GM19324 (cell line): ENCODE measurements at regions not wholly inside any gene's neighbourhood (a gene's known extent, or its start where the extent isn't known, plus 50 kb on each side); places are given as distances from the start of the nearest gene placed in this dataset.

Experiments
- ATAC-seq: cut with Tn5 transposase; IDR thresholded peaks from one replicate; pipeline ENCODE4 v1.9.1; 2021; ENCODE audit warnings: mild to moderate bottlenecking, moderate library complexity; ENCODE audit not compliant: unreplicated experiment, low FRiP score

- ATAC-seq, result peak; percentile 74
These were observed 353.7 kb downstream of the SLCO4C1 start for GRCh38 chr5:101942321-101942882.

DNA sequence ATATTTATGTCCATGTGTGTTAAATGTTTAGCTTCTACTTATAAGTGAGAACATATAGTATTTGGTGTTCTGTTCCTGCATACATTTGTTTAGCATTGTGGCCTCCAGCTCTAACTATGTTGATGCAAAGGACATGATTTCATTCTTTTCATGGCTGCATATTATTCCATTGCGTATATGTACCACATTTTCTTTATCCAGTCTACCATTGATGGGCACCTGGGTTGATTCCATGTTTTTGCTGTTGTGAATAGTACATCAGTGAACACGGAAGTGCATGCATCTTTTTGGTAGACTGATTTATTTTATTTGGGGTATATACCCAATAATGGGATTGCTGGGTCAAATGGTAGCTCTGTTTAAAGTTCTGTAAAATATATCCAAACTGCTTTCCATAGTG is 359.0 kb downstream of the SLCO4C1 start:
- ATAC-seq, result no peak

GRCh38 chr5:101935086-101935485 is 361.0 kb downstream of the SLCO4C1 start:
- no peak for ATAC-seq

GRCh38 chr5:101932599-101932998 is 363.5 kb downstream of the SLCO4C1 start:
- ATAC-seq, result no peak

- no peak for ATAC-seq
These were observed 366.5 kb downstream of the SLCO4C1 start for GRCh38 chr5:101929628-101930027.

DNA sequence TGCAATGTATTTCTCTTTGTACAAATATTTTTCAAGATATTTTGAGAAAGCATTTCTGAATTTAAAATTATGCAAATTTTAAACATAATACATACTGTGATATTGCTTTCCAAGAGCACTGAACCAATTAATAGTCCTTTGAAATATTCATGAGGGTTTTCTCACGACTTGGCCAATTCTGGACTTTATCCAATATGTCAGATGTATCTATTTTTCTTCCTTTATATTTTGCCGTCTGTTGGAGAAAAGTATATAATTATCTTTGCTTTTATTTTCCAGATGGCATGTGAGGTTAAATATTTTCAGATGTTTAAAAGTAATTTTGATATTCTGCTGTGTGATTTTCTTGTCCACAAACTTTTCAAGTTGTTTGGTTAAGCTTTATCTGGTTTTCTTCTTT is 378.9 kb downstream of the SLCO4C1 start:
- ATAC-seq, result no peak

GRCh38 chr5:101915554-101915953 is 380.5 kb downstream of the SLCO4C1 start:
- ATAC-seq, result no peak

DNA sequence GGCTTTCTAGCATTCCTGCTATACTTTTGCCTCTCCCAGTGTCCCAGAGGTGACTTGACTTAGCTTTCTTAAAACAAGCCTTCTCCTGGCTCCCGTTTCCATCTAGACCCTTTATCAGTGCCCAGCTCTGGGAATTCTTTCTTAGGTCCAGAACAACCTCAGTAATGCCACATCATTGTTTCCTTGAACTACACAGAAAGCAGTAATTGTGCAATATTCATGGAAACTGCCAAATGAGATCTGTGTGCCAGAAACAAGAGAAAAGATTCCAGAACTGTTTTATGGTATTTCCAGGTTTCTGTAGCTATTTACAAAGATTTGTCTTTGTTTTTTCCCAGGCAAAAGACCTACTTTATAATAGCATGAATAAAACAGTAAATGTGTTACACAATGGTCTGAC is 391.3 kb downstream of the SLCO4C1 start:
- no peak for ATAC-seq

DNA sequence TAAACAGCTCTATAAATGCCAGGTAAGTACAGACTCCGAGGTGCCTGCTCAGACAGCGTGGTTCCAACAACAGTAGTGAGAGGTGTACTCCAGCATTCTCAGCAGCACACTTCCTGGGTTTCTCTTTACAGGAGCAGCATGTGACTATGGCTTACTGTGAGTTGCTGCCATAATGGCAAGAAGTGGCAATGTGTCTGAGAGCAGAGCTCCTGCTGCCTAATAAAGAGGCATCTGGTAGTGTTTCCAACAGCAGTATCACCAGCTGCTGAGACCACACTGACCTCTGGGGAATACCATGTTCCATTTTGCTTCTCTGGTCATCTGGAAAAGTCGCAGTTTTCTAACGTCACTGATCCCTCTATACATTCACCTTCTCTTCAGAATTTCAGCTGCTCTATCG is 398.2 kb downstream of the SLCO4C1 start:
- no peak for ATAC-seq

- ATAC-seq, result no peak
These were observed 401.1 kb downstream of the SLCO4C1 start for GRCh38 chr5:101894985-101895384.

DNA sequence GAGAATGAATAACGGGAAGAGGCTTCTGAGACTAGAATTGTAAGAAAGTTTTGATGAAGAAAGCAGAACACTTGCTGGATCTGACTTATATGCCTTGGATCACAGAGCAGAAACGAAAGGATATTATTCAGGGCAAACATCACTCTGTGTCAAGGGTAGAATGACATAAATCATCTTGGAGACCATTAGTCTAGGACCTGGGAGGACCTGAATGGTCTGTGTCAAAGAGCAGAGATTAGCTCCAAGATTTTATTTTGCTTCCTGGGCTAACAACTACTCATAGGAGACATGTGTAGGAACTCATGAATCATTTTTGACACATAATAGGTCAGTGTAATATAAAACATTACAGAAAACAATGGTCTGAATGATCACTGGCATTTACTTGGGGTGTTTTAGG is 417.9 kb downstream of the SLCO4C1 start:
- ATAC-seq, result no peak

- ATAC-seq, result no peak
These were observed 418.6 kb downstream of the SLCO4C1 start for GRCh38 chr5:101877451-101877850.

DNA sequence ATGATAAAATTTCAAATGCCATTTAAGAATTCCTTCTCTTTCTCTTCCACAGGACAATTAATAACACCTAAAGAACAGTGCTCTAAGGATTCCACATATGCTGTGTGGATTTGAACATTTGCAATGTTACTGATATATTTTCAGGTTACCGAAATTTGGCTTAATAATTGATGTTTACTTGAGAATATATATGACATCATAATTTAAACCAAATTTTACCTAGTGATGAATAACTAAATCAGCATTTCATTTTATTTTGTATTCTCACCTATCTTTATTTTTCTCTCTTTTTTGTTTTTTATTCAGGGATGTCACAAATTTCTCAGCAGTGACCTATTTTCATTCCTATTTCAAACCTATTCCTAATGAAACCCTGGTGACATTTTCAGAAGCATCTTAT is 429.6 kb downstream of the SLCO4C1 start:
- ATAC-seq, result no peak

- no peak for ATAC-seq
These were observed 435.5 kb downstream of the SLCO4C1 start for GRCh38 chr5:101860563-101860962.

DNA sequence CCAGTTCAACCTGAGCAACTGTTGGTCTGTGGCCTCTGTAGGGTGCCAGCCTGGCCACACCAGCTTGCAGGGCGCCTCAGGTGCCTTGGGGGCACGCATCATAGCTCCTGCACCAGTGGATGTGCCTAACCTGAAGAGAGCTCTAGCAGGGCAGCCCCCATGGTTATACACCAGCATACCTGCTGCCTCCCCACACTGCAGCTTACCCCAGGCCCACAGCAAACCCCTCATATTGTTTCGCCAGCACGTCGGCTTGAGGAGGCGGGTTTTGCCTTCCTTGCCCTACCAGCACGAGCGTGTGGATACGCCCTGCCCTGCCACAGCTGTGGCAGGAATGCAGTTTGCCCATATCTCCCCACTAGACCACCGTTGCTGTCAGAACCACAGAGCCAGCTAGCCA is 435.9 kb downstream of the SLCO4C1 start:
- no peak for ATAC-seq

- no peak for ATAC-seq
These were observed 449.6 kb downstream of the SLCO4C1 start for GRCh38 chr5:101846496-101846895.

DNA sequence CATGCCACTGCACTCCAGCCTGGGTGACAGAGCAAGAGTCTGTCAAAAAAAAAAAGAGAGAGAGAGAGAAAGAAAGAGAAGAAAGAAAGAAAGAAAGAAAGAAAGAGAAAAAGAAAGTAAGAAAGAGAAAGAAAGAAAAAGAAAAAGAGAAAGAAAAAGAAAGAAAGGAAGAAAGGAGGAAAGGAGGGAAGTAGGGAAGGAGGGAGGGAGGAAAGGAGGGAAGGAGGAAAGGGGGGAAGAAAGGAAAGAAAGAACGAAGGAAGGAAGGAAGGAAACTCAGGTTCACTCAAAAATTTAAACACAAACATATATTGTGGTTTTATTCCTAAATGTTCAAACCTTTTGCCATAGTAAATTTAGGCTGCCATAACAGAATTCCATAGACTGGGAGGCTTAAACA is 453.0 kb downstream of the SLCO4C1 start:
- no peak for ATAC-seq

- ATAC-seq, result no peak
These were observed 457.6 kb downstream of the SLCO4C1 start for GRCh38 chr5:101838435-101838834.

DNA sequence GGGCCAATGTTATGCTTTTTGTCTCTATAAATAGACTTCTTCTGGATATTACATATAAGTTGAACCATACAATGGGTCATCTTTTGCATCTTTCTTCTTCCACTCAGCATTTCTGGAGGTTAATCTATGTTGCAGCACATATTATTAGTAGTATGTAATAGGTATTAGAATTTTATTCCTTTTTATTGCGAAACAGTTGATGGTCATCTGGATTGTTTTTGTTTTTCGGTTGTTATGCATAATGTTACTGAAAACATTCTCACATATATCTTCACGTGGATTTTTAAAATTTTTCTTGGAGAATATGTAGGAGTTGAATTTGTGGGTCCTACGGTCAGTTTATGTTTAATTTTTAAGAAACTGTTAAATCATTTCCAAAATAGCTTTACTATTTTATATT is 466.8 kb downstream of the SLCO4C1 start:
- ATAC-seq, result no peak

- no peak for ATAC-seq
These were observed 484.6 kb downstream of the SLCO4C1 start for GRCh38 chr5:101811466-101811865.

GRCh38 chr5:101806410-101806809 is 489.7 kb downstream of the SLCO4C1 start:
- no peak for ATAC-seq

DNA sequence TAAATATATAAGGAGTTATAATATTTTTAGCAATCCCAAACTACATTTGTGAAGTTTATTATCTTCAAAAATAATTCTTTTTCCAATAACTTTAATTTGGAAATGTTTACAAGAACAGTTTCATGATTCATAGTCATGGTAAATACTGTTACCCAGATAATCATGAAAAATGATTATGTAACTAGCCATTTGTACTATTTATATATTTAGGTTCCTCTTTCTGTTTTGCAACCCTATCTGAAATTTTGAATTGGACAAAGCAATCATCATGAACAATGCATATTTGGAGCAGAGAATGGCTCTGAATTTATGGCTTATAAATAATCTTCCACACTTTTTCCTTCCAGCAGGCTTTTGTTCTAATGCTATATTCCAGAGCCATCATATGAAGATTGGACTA is 499.7 kb downstream of the SLCO4C1 start:
- no peak for ATAC-seq

DNA sequence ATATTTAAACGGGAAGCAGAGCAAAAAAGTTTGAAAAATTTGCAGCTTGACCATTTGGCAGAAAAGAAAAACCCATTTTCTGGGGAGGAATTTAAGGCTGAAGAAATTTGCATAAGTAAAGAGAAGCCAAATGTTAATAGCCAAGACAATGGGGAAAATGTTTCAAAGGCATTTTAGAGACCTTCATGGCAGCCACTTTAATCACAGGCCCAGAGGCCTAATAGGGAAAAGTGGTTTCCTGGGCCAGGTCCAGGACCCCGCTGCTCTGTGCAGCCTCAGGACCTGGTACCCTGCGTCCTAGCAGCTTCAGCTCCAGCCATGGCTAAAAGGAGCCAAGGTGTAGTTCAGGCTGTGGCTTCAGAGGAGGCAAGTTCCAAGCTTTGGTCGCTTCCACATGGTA is 507.3 kb downstream of the SLCO4C1 start:
- no peak for ATAC-seq
